Peyer's patch (tissue), 4 donors: ENCODE measurements at regions not wholly inside any gene's neighbourhood (a gene's known extent, or its start where the extent isn't known, plus 50 kb on each side); places are given as distances from the start of the nearest gene placed in this dataset.

Source experiments
- DNase-seq, 3 donors: peaks; one replicate each; pipeline ENCODE4 v3.0.0-alpha.2; 2017 to 2019
- H3K27ac ChIP-seq, 4 donors: fragments of 200-600 bp; sonication (generic); one replicate each; pipeline ENCODE4 v1.5.1; 2016 to 2019
- H3K27me3 ChIP-seq, 2 donors: fragments of 200-600 bp; sonication (generic); one replicate each; pipeline ENCODE4 v1.5.1; 2019
- H3K36me3 ChIP-seq, 3 donors: fragments of 200-600 bp; sonication (generic); one replicate each; pipeline ENCODE4 v1.5.1; 2016 to 2019
- H3K4me1 ChIP-seq, 4 donors: fragments of 200-600 bp; sonication (generic); one replicate each; pipeline ENCODE4 v1.5.1; 2016 to 2019
- H3K4me3 ChIP-seq, 4 donors: fragments of 200-600 bp; sonication (generic); 1 replicate in 3 of 4; 2 replicates in 1 of 4; pipeline ENCODE4 v1.5.1; 2016 to 2019; ENCODE audit warnings: mild to moderate bottlenecking in 1 of 4
- H3K9me3 ChIP-seq, 4 donors: fragments of 200-600 bp; sonication (generic); one replicate each; pipeline ENCODE4 v1.5.1; 2016 to 2019; ENCODE audit warnings: mild to moderate bottlenecking in 1 of 4
- CTCF ChIP-seq, 6 experiments: fragments of 450-650 bp in 4 of 6; fragments of 200-600 bp in 2 of 6; sonication (generic) in 1 of 6; IDR thresholded peaks; one replicate each; pipeline ENCODE4 v1.5.1; 2017 to 2019; ENCODE audit warnings: antibody characterized with exemption in 6 of 6, mild to moderate bottlenecking in 3 of 6, moderate library complexity in 1 of 6
- POLR2A ChIP-seq, 2 donors: fragments of 450-650 bp; IDR thresholded peaks; one replicate each; pipeline ENCODE4 v1.5.1; 2017; ENCODE audit warnings: antibody characterized with exemption in 2 of 2, mild to moderate bottlenecking in 2 of 2, moderate library complexity in 2 of 2

- Histone ChIP-seq H3K27ac (no peak overlapping the region), H3K4me1 (no peaks in the 10 kb centered on the region), H3K4me3 (no peak overlapping the region), H3K9me3 (no peaks in the 10 kb centered on the region), H3K27me3 (no peaks in the 10 kb centered on the region), H3K36me3 (no peaks in the 10 kb centered on the region)
- TF ChIP-seq CTCF (IDR thresholded peaks at IDR 0.05) (no peak), POLR2A (IDR thresholded peaks at IDR 0.05) (no peak)
- no peak for DNase-seq
Measured at GRCh38 chr12:83866477-83866876, 1046.1 kb downstream of the SLC6A15 start.

- no peaks in the 10 kb centered on the region for H3K27me3 ChIP-seq
- no peaks in the 10 kb centered on the region for H3K4me1 ChIP-seq
- DNase-seq: no peak
- H3K9me3 ChIP-seq: no peaks in the 10 kb centered on the region
- TF ChIP-seq POLR2A (IDR thresholded peaks at IDR 0.05) (no peak), CTCF (IDR thresholded peaks at IDR 0.05) (no peak)
- H3K36me3 ChIP-seq: no peaks in the 10 kb centered on the region
- H3K27ac ChIP-seq: no peak overlapping the region
- no peak overlapping the region for H3K4me3 ChIP-seq
Measured at GRCh38 chr12:83865431-83865830, 1047.2 kb downstream of the SLC6A15 start.

- DNase-seq: no peak
- no peaks in the 10 kb centered on the region for H3K4me1 ChIP-seq
- no peaks in the 10 kb centered on the region for H3K27me3 ChIP-seq
- no peaks in the 10 kb centered on the region for H3K36me3 ChIP-seq
- H3K27ac ChIP-seq: no peak overlapping the region
- TF ChIP-seq POLR2A (IDR thresholded peaks at IDR 0.05): no peak
- TF ChIP-seq CTCF (IDR thresholded peaks at IDR 0.05): no peak
- no peaks in the 10 kb centered on the region for H3K9me3 ChIP-seq
- H3K4me3 ChIP-seq: no peak overlapping the region
Measured at GRCh38 chr12:83864054-83864453, 1048.5 kb downstream of the SLC6A15 start.

- DNase-seq: no peak
- Histone ChIP-seq H3K36me3 (no peaks in the 10 kb centered on the region), H3K27me3 (no peaks in the 10 kb centered on the region), H3K4me1 (no peaks in the 10 kb centered on the region), H3K9me3 (peaks cover 0 to 4% (median 0%) of the 10 kb centered on the region in 4 donors), H3K4me3 (no peak overlapping the region), H3K27ac (no peak overlapping the region)
- TF ChIP-seq CTCF (IDR thresholded peaks at IDR 0.05) (no peak), POLR2A (IDR thresholded peaks at IDR 0.05) (no peak)
Measured at GRCh38 chr12:83859021-83859420, 1053.6 kb downstream of the SLC6A15 start.

- Histone ChIP-seq H3K9me3 (peaks cover 0 to 4% (median 0%) of the 10 kb centered on the region in 4 donors), H3K4me1 (no peaks in the 10 kb centered on the region), H3K4me3 (no peak overlapping the region), H3K27me3 (no peaks in the 10 kb centered on the region), H3K36me3 (no peaks in the 10 kb centered on the region), H3K27ac (no peak overlapping the region)
- DNase-seq: no peak
- TF ChIP-seq CTCF (IDR thresholded peaks at IDR 0.05) (no peak), POLR2A (IDR thresholded peaks at IDR 0.05) (no peak)
Measured at GRCh38 chr12:83856803-83857202, 1055.8 kb downstream of the SLC6A15 start.

GRCh38 chr12:83850531-83850930 is 1062.1 kb downstream of the SLC6A15 start:
- H3K36me3 ChIP-seq: no peaks in the 10 kb centered on the region
- H3K4me1 ChIP-seq: no peaks in the 10 kb centered on the region
- DNase-seq: no peak
- H3K27ac ChIP-seq: no peak overlapping the region
- no peak overlapping the region for H3K4me3 ChIP-seq
- no peaks in the 10 kb centered on the region for H3K27me3 ChIP-seq
- no peaks in the 10 kb centered on the region for H3K9me3 ChIP-seq
- TF ChIP-seq POLR2A (IDR thresholded peaks at IDR 0.05) (no peak), CTCF (IDR thresholded peaks at IDR 0.05) (no peak)
